GM12878 (cell line): ENCODE measurements at regions not wholly inside any gene's neighbourhood (a gene's known extent, or its start where the extent isn't known, plus 50 kb on each side); places are given as distances from the start of the nearest gene placed in this dataset.

Experiments
- ATAC-seq: fragments of 200-7000 bp; cut with Tn5 transposase; 3 replicates; pipeline ENCODE4 v1.9.1; 2020; ENCODE audit warnings: mild to moderate bottlenecking, moderate library complexity
- BruUV-seq: library from RNA; stranded (reverse); fragments of 400-500 nt; replicated peaks from 2 replicates; lab custom pipeline; 2021; lab: Mats Ljungman, UMichigan
- CTCF ChIA-PET: fragments of 300-600 bp; sonication (Branson Sonifier 250); formaldehyde crosslinking; extraction: SDS; loops from one replicate; lab custom pipeline; 2021; ENCODE audit warnings: inconsistent platforms; lab: Yijun Ruan, JAX
- POLR2A ChIA-PET: fragments of 350-600 bp; formaldehyde crosslinking; extraction: SDS; loops from one replicate; lab custom pipeline; 2021; ENCODE audit warnings: inconsistent platforms; lab: Charles Lee
- RAD21 ChIA-PET: fragments of 300-600 bp; sonication (Branson Sonifier 250); formaldehyde crosslinking; loops from one replicate; lab custom pipeline; 2023; ENCODE audit warnings: antibody characterized with exemption; ENCODE audit not compliant: unreplicated experiment; lab: Charles Lee
- SMC1A ChIA-PET: fragments of 300-600 bp; sonication (Branson Sonifier 250); formaldehyde crosslinking; loops from one replicate; lab custom pipeline; 2023; ENCODE audit not compliant: unreplicated experiment, uncharacterized antibody; lab: Charles Lee
- DNase-seq: peaks from one replicate; pipeline ENCODE4 v3.0.0-alpha.2; 2011; ENCODE audit warnings: low read depth, low spot score
- FAIRE-seq: peaks from 3 replicates; lab custom pipeline; 2011; peaks lifted over from hg19 to GRCh38; lab: Jason Lieb, UNC
- H2AFZ ChIP-seq: 2 replicates; pipeline ENCODE4 v1.6.0; 2011; ENCODE audit warnings: low read depth, low read length, control low read depth; ENCODE audit not compliant: control insufficient read depth
- H3K27ac ChIP-seq: 2 replicates; pipeline ENCODE4 v1.5.1; 2011; ENCODE audit warnings: control low read depth; ENCODE audit not compliant: control insufficient read depth, insufficient read depth
- H3K27me3 ChIP-seq, 2 experiments: replicated peaks in 1 of 2; 2 replicates each; pipeline versions ENCODE4 v1.6.0 to v1.6.1; 2011; ENCODE audit warnings: low read length in 1 of 2; ENCODE audit not compliant: control insufficient read depth in 2 of 2, insufficient read depth in 2 of 2
- H3K36me3 ChIP-seq, 2 experiments: 2 replicates each; pipeline ENCODE4 v1.5.1; 2011; ENCODE audit warnings: low read length in 1 of 2; ENCODE audit not compliant: control insufficient read depth in 2 of 2, insufficient read depth in 2 of 2
- H3K4me1 ChIP-seq: 2 replicates; pipeline ENCODE4 v1.6.1; 2011; ENCODE audit warnings: mild to moderate bottlenecking, low read length, moderate library complexity, mixed read lengths; ENCODE audit not compliant: control insufficient read depth, insufficient read depth
- H3K4me2 ChIP-seq: 2 replicates; pipeline ENCODE4 v1.6.0; 2011; ENCODE audit warnings: control low read depth; ENCODE audit not compliant: control insufficient read depth, insufficient read depth
- H3K4me3 ChIP-seq: fragments of 200-600 bp; sonication (generic); 2 replicates; pipeline ENCODE4 v1.5.1; 2016
- H3K79me2 ChIP-seq: 2 replicates; pipeline ENCODE4 v1.6.0; 2011; ENCODE audit warnings: low read length; ENCODE audit not compliant: control insufficient read depth, insufficient read depth
- H3K9ac ChIP-seq: 2 replicates; pipeline ENCODE4 v1.8.0; 2011; ENCODE audit warnings: low read length, control low read depth, mixed read lengths; ENCODE audit not compliant: control insufficient read depth, insufficient read depth
- H3K9me3 ChIP-seq: replicated peaks from 3 replicates; pipeline ENCODE4 v1.5.1; 2011; ENCODE audit warnings: mild to moderate bottlenecking, low read length; ENCODE audit not compliant: control insufficient read depth, insufficient read depth
- H4K20me1 ChIP-seq: 2 replicates; pipeline ENCODE4 v1.6.0; 2011; ENCODE audit not compliant: control insufficient read depth, insufficient read depth
- BCL11A ChIP-seq: IDR thresholded peaks from 2 replicates; pipeline ENCODE4 v1.6.1; 2011; ENCODE audit warnings: low read depth, low read length
- EP300 ChIP-seq, 2 experiments: fragments of 150-350 bp in 1 of 2; IDR thresholded peaks; 2 replicates each; pipeline ENCODE4 v1.6.1; 2011 to 2012; ENCODE audit warnings: low read depth in 2 of 2, low read length in 2 of 2, borderline replicate concordance in 1 of 2, improper control_type of control experiment in 1 of 2, inconsistent platforms in 1 of 2; ENCODE audit not compliant: control insufficient read depth in 1 of 2
- ETV6 ChIP-seq, 2 experiments: fragments of 450-650 bp in 1 of 2; IDR thresholded peaks in 1 of 2; conservative IDR thresholded peaks in 1 of 2; 2 replicates each; pipeline ENCODE4 v1.6.1; 2014; ENCODE audit warnings: antibody characterized with exemption in 1 of 2, borderline replicate concordance in 1 of 2, low read depth in 1 of 2, mild to moderate bottlenecking in 1 of 2, moderate library complexity in 1 of 2
- HDGF ChIP-seq: fragments of 450-650 bp; IDR thresholded peaks from 2 replicates; pipeline ENCODE4 v1.6.1; 2016; ENCODE audit warnings: antibody characterized with exemption
- IRF4 ChIP-seq: IDR thresholded peaks from 2 replicates; pipeline ENCODE4 v1.6.1; 2011; ENCODE audit warnings: low read depth, low read length
- MEF2A ChIP-seq: IDR thresholded peaks from 2 replicates; pipeline ENCODE4 v1.6.1; 2011; ENCODE audit warnings: low read depth, mild to moderate bottlenecking, low read length, moderate library complexity; ENCODE audit not compliant: insufficient read depth
- MEF2B ChIP-seq: fragments of 450-650 bp; IDR thresholded peaks from 2 replicates; pipeline ENCODE4 v1.6.1; 2018; ENCODE audit warnings: mild to moderate bottlenecking, moderate library complexity; ENCODE audit not compliant: partially characterized antibody, poor library complexity, severe bottlenecking
- MTA2 ChIP-seq: fragments of 450-650 bp; IDR thresholded peaks from 2 replicates; pipeline ENCODE4 v1.6.1; 2016; ENCODE audit warnings: low read depth, mild to moderate bottlenecking, moderate library complexity
- NFYB ChIP-seq: IDR thresholded peaks from 2 replicates; pipeline ENCODE4 v1.6.1; 2011; ENCODE audit warnings: low read depth, mild to moderate bottlenecking, low read length, improper control_type of control experiment, moderate library complexity; ENCODE audit not compliant: insufficient read depth
- RAD21 ChIP-seq: IDR thresholded peaks from 2 replicates; pipeline ENCODE4 v1.6.1; 2011; ENCODE audit warnings: mild to moderate bottlenecking, low read depth, low read length, moderate library complexity; ENCODE audit not compliant: insufficient read depth
- RELA ChIP-seq: fragments of 450-650 bp; IDR thresholded peaks from 2 replicates; pipeline ENCODE4 v1.8.0; 2014; ENCODE audit warnings: borderline replicate concordance; ENCODE audit not compliant: partially characterized antibody
- TAF1 ChIP-seq: IDR thresholded peaks from 2 replicates; pipeline ENCODE4 v1.6.1; 2011; ENCODE audit warnings: mild to moderate bottlenecking, low read depth, low read length, borderline replicate concordance
- TCF3 ChIP-seq: IDR thresholded peaks from 2 replicates; pipeline ENCODE4 v1.6.1; 2012; ENCODE audit warnings: low read depth, mild to moderate bottlenecking, low read length, borderline replicate concordance; ENCODE audit not compliant: insufficient read depth
- ZNF207 ChIP-seq: fragments of 450-650 bp; IDR thresholded peaks from 2 replicates; pipeline ENCODE4 v1.6.1; 2014; ENCODE audit warnings: antibody characterized with exemption, mild to moderate bottlenecking, borderline replicate concordance
- ZNF217 ChIP-seq: fragments of 450-650 bp; IDR thresholded peaks from 2 replicates; pipeline ENCODE4 v1.6.1; 2017; ENCODE audit warnings: antibody characterized with exemption, mild to moderate bottlenecking
- ZNF622 ChIP-seq: fragments of 450-650 bp; IDR thresholded peaks from 2 replicates; pipeline ENCODE4 v1.6.1; 2017; ENCODE audit warnings: mild to moderate bottlenecking, inconsistent platforms
- in situ Hi-C: fragments of 300-500 bp; cut with MboI; formaldehyde crosslinking; loops from 9 replicates; pipeline ENCODE4 v1.14.3; 2018; ENCODE audit warnings: mixed read lengths
- intact Hi-C: fragments of 100-400 bp; cut with micrococcal nuclease; formaldehyde crosslinking; loops from one replicate; pipeline ENCODE4 v1.14.2; 2022; ENCODE audit not compliant: unreplicated experiment
- TF ChIP-seq, protein P1 (sequence below): fragments of 450-650 bp; IDR thresholded peaks from 2 replicates; pipeline ENCODE4 v1.6.1; 2017; ENCODE audit warnings: mild to moderate bottlenecking, moderate library complexity

DNA sequence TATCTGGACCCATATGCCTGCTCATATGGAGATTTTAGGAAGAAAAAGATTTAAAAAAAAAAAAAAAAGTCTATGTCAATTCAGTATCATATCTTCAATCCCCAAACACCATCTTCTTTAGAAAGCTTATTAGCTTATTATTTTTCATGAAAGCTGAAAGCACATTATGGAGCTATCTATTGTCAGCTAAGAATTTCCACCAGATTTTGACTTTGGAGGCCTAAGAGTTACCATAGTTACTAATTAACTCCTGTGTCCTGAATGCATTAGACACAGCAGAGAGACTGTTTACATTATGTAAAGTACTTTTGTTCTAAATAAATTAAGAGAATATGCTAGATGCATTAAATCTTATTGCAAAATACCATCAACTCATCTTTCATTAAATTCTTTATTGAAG, 255.5 kb upstream of the NRSN1 start:
- SMC1A ChIA-PET, result interaction anchor here (0.9 kb wide), 1 partner anchor 8 kb away, joined by 4 read pairs; no protein-coding TSS in a partner anchor
- RAD21 ChIA-PET, result no interaction called here
- Histone ChIP-seq H3K9ac (no peak overlapping the region), H3K79me2 (no peaks in the 10 kb centered on the region), H2AFZ (no peak overlapping the region), H3K4me3 (no peak overlapping the region), H3K4me1 (no peaks in the 10 kb centered on the region), H3K36me3 (no peaks in the 10 kb centered on the region), H4K20me1 (no peaks in the 10 kb centered on the region), H3K9me3 (no peaks in the 10 kb centered on the region), H3K27ac (no peak overlapping the region), H3K4me2 (no peak overlapping the region), H3K27me3 (no peaks in the 10 kb centered on the region)
- BruUV-seq, result no TSS peak
- no peak for TF ChIP-seq TAF1
- TF ChIP-seq BCL11A, result no peak
- no peak for TF ChIP-seq HDGF
- no peak for TF ChIP-seq ZNF217
- no peak for TF ChIP-seq TCF3
- no peak for TF ChIP-seq EP300 (IDR thresholded peaks at IDR 0.05; ENCODE audit: borderline replicate concordance in 1 of 2, control insufficient read depth in 1 of 2, low read depth in 2 of 2, low read length in 2 of 2)
- TF ChIP-seq NFYB, result no peak
- TF ChIP-seq ZNF622, result no peak
- TF ChIP-seq MTA2, result no peak
- TF ChIP-seq ZNF207, result no peak
- TF ChIP-seq ETV6 (conservative IDR thresholded peaks at IDR 0.05 in 1 of 2, IDR thresholded peaks at IDR 0.05 in 1 of 2; ENCODE audit: borderline replicate concordance in 1 of 2, low read depth in 1 of 2), result no peak
- no peak for TF ChIP-seq RELA
- TF ChIP-seq, protein P1, sequence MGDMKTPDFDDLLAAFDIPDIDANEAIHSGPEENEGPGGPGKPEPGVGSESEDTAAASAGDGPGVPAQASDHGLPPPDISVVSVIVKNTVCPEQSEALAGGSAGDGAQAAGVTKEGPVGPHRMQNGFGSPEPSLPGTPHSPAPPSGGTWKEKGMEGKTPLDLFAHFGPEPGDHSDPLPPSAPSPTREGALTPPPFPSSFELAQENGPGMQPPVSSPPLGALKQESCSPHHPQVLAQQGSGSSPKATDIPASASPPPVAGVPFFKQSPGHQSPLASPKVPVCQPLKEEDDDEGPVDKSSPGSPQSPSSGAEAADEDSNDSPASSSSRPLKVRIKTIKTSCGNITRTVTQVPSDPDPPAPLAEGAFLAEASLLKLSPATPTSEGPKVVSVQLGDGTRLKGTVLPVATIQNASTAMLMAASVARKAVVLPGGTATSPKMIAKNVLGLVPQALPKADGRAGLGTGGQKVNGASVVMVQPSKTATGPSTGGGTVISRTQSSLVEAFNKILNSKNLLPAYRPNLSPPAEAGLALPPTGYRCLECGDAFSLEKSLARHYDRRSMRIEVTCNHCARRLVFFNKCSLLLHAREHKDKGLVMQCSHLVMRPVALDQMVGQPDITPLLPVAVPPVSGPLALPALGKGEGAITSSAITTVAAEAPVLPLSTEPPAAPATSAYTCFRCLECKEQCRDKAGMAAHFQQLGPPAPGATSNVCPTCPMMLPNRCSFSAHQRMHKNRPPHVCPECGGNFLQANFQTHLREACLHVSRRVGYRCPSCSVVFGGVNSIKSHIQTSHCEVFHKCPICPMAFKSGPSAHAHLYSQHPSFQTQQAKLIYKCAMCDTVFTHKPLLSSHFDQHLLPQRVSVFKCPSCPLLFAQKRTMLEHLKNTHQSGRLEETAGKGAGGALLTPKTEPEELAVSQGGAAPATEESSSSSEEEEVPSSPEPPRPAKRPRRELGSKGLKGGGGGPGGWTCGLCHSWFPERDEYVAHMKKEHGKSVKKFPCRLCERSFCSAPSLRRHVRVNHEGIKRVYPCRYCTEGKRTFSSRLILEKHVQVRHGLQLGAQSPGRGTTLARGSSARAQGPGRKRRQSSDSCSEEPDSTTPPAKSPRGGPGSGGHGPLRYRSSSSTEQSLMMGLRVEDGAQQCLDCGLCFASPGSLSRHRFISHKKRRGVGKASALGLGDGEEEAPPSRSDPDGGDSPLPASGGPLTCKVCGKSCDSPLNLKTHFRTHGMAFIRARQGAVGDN, result no peak
- no peak for TF ChIP-seq IRF4
- TF ChIP-seq MEF2B, result no peak
- TF ChIP-seq RAD21, result no peak
- no peak for TF ChIP-seq MEF2A
- DNase-seq, result no peak
- POLR2A ChIA-PET, result no interaction called here
- in situ Hi-C loops, result no loop called here
- CTCF ChIA-PET, result interaction anchor here (0.7 kb wide), 1 partner anchor 88 kb away, joined by 3 read pairs; no protein-coding TSS in a partner anchor
- intact Hi-C loops, result no loop called here
- no peak for FAIRE-seq
- no peak for ATAC-seq
